IMR-90 (cell line): ENCODE measurements at regions not wholly inside any gene's neighbourhood (a gene's known extent, or its start where the extent isn't known, plus 50 kb on each side); places are given as distances from the start of the nearest gene placed in this dataset.

Source experiments
- ATAC-seq: fragments of 200-7000 bp; cut with Tn5 transposase; 2 replicates; pipeline ENCODE4 v1.9.1; 2020; ENCODE audit warnings: low read depth, mild to moderate bottlenecking, moderate library complexity
- BruUV-seq: library from RNA; stranded (reverse); fragments of 400-500 nt; replicated peaks from 2 replicates; lab custom pipeline; 2021; lab: Mats Ljungman, UMichigan
- CTCF ChIA-PET: fragments of 300-600 bp; formaldehyde crosslinking; extraction: SDS; loops from one replicate; lab custom pipeline; 2021; ENCODE audit warnings: antibody characterized with exemption; lab: Yijun Ruan, JAX
- POLR2A ChIA-PET: fragments of 300-600 bp; sonication (Branson Sonifier 250); formaldehyde crosslinking; loops from one replicate; lab custom pipeline; 2022; ENCODE audit warnings: antibody characterized with exemption; ENCODE audit not compliant: unreplicated experiment; lab: Charles Lee
- DNase-seq: peaks from one replicate; pipeline ENCODE4 v3.0.0; 2013
- H2AFZ ChIP-seq: replicated peaks from 2 replicates; pipeline ENCODE3; 2013; ENCODE audit warnings: low read length, mild to moderate bottlenecking; ENCODE audit not compliant: poor library complexity
- H2AK5ac ChIP-seq: 2 replicates; pipeline ENCODE4 v1.6.1; 2013; ENCODE audit warnings: low read depth, low read length, inconsistent platforms
- H2AK9ac ChIP-seq: replicated peaks from 2 replicates; pipeline ENCODE3; 2013; ENCODE audit warnings: mild to moderate bottlenecking, low read depth, low read length, moderate library complexity; ENCODE audit not compliant: poor library complexity
- H2BK120ac ChIP-seq: 2 replicates; pipeline ENCODE4 v1.6.1; 2013; ENCODE audit warnings: low read depth, low read length, inconsistent platforms
- H2BK15ac ChIP-seq: 3 replicates; pipeline ENCODE4 v1.6.1; 2013; ENCODE audit warnings: low read depth, low read length, inconsistent platforms
- H2BK20ac ChIP-seq: 2 replicates; pipeline ENCODE4 v1.6.1; 2013; ENCODE audit warnings: low read depth, mild to moderate bottlenecking, inconsistent platforms, low read length, moderate library complexity
- H2BK5ac ChIP-seq: 2 replicates; pipeline ENCODE4 v1.6.1; 2013; ENCODE audit warnings: mild to moderate bottlenecking, low read depth, low read length, inconsistent platforms; ENCODE audit not compliant: poor library complexity, severe bottlenecking
- H3K14ac ChIP-seq: replicated peaks from 2 replicates; pipeline ENCODE4 v1.6.1; 2013; ENCODE audit warnings: low read depth, low read length, inconsistent platforms
- H3K18ac ChIP-seq: 2 replicates; pipeline ENCODE4 v1.6.1; 2013; ENCODE audit warnings: low read depth, low read length, control low read depth
- H3K23ac ChIP-seq: 2 replicates; pipeline ENCODE4 v1.6.1; 2013; ENCODE audit warnings: low read depth, low read length, inconsistent platforms
- H3K27ac ChIP-seq: 2 replicates; pipeline ENCODE4 v1.5.1; 2013; ENCODE audit warnings: mild to moderate bottlenecking, control low read depth, low read length; ENCODE audit not compliant: insufficient read depth
- H3K27me3 ChIP-seq: 2 replicates; pipeline ENCODE4 v1.6.1; 2013; ENCODE audit warnings: low read length; ENCODE audit not compliant: control insufficient read depth, insufficient read depth
- H3K36me3 ChIP-seq: 2 replicates; pipeline ENCODE4 v1.6.1; 2013; ENCODE audit warnings: low read length, mixed read lengths; ENCODE audit not compliant: control insufficient read depth, insufficient read depth
- H3K4ac ChIP-seq: 2 replicates; pipeline ENCODE4 v1.6.1; 2013; ENCODE audit warnings: low read depth, low read length, inconsistent platforms
- H3K4me1 ChIP-seq: 2 replicates; pipeline ENCODE4 v1.6.1; 2013; ENCODE audit warnings: low read length, mixed read lengths; ENCODE audit not compliant: control insufficient read depth, insufficient read depth
- H3K4me2 ChIP-seq: 2 replicates; pipeline ENCODE4 v1.6.1; 2013; ENCODE audit warnings: low read depth, mild to moderate bottlenecking, control low read depth, low read length, moderate library complexity
- H3K4me3 ChIP-seq: 2 replicates; pipeline ENCODE4 v1.5.1; 2013; ENCODE audit warnings: low read depth, mild to moderate bottlenecking, control low read depth, low read length, moderate library complexity; ENCODE audit not compliant: insufficient read depth
- H3K56ac ChIP-seq: 2 replicates; pipeline ENCODE4 v1.6.1; 2013; ENCODE audit warnings: low read length, inconsistent platforms; ENCODE audit not compliant: insufficient read depth; ENCODE audit errors: extremely low read depth
- H3K79me1 ChIP-seq, 2 experiments: 2 replicates each; pipeline ENCODE4 v1.6.1; 2013; ENCODE audit warnings: low read length in 2 of 2, inconsistent platforms in 1 of 2, low read depth in 1 of 2
- H3K9ac ChIP-seq: 2 replicates; pipeline ENCODE4 v1.6.1; 2013; ENCODE audit warnings: low read depth, low read length, control low read depth
- H3K9me1 ChIP-seq: 2 replicates; pipeline ENCODE4 v1.6.1; 2013; ENCODE audit warnings: low read length, inconsistent platforms; ENCODE audit not compliant: insufficient read depth
- H3K9me3 ChIP-seq: 2 replicates; pipeline ENCODE4 v1.6.1; 2013; ENCODE audit warnings: low read length; ENCODE audit not compliant: control insufficient read depth, insufficient read depth
- H4K20me1 ChIP-seq: 2 replicates; pipeline ENCODE4 v1.6.1; 2013; ENCODE audit warnings: low read length, inconsistent platforms; ENCODE audit not compliant: insufficient read depth
- H4K5ac ChIP-seq: 2 replicates; pipeline ENCODE4 v1.6.1; 2013; ENCODE audit warnings: mild to moderate bottlenecking, low read depth, low read length, control low read depth
- H4K8ac ChIP-seq, 2 experiments: 2 replicates each; pipeline ENCODE4 v1.6.1; 2013; ENCODE audit warnings: low read depth in 2 of 2, low read length in 2 of 2, control low read depth in 1 of 2, inconsistent platforms in 1 of 2
- H4K91ac ChIP-seq: 2 replicates; pipeline ENCODE4 v1.6.1; 2013; ENCODE audit warnings: low read depth, low read length, inconsistent platforms; ENCODE audit not compliant: insufficient read depth
- BHLHE40 ChIP-seq: fragments of 150-350 bp; IDR thresholded peaks from 2 replicates; pipeline ENCODE4 v1.6.1; 2016; ENCODE audit warnings: mild to moderate bottlenecking, low read depth, low read length
- CEBPB ChIP-seq: IDR thresholded peaks from 2 replicates; pipeline ENCODE4 v1.6.1; 2012; ENCODE audit warnings: low read depth, low read length, improper control_type of control experiment
- CTCF ChIP-seq: conservative IDR thresholded peaks from 2 replicates; pipeline ENCODE4 v1.5.1; 2012; ENCODE audit warnings: mild to moderate bottlenecking, low read depth, low read length, improper control_type of control experiment
- ELK1 ChIP-seq: fragments of 150-350 bp; IDR thresholded peaks from 2 replicates; pipeline ENCODE4 v1.6.1; 2016; ENCODE audit warnings: low read depth, mild to moderate bottlenecking, low read length, moderate library complexity, borderline replicate concordance
- MAZ ChIP-seq: IDR thresholded peaks from 2 replicates; pipeline ENCODE4 v1.6.1; 2012; ENCODE audit warnings: low read depth, mild to moderate bottlenecking, low read length, improper control_type of control experiment, moderate library complexity, borderline replicate concordance
- POLR2A ChIP-seq: IDR thresholded peaks from 2 replicates; pipeline ENCODE4 v1.6.1; 2012; ENCODE audit warnings: mild to moderate bottlenecking, low read depth, low read length
- RAD21 ChIP-seq: IDR thresholded peaks from 2 replicates; pipeline ENCODE4 v1.6.1; 2012; ENCODE audit warnings: low read length, improper control_type of control experiment
- RCOR1 ChIP-seq: IDR thresholded peaks from 2 replicates; pipeline ENCODE4 v1.6.1; 2012; ENCODE audit warnings: mild to moderate bottlenecking, low read length, improper control_type of control experiment; ENCODE audit not compliant: insufficient replicate concordance
- RFX5 ChIP-seq: IDR thresholded peaks from 2 replicates; pipeline ENCODE4 v1.8.0; 2012; ENCODE audit warnings: low read depth, mild to moderate bottlenecking, low read length, moderate library complexity
- SMC3 ChIP-seq: fragments of 150-350 bp; IDR thresholded peaks from 2 replicates; pipeline ENCODE4 v1.6.1; 2016; ENCODE audit warnings: low read depth, mild to moderate bottlenecking, antibody characterized with exemption, low read length, moderate library complexity
- WGBS, 2 experiments: methylation state at CpG; one replicate each; pipeline versions ENCODE4 v1.1.5 to v1.1.7; 2013; ENCODE audit warnings: missing lambda C conversion rate in 2 of 2; ENCODE audit not compliant: insufficient read length in 1 of 2; ENCODE audit errors: extremely low coverage in 2 of 2; 5-methylcytosine and 5-hydroxymethylcytosine counted together
- dilution Hi-C: fragments of 300-500 bp; cut with HindIII; formaldehyde crosslinking; loops from one replicate; pipeline ENCODE4 v1.14.3; 2018; ENCODE audit warnings: low sequenced_read_pairs; ENCODE audit not compliant: unreplicated experiment
- in situ Hi-C: fragments of 300-500 bp; cut with MboI; formaldehyde crosslinking; loops from 3 replicates; pipeline ENCODE4 v1.14.3; 2019; ENCODE audit warnings: low sequenced_read_pairs, inconsistent platforms, mixed read lengths
- intact Hi-C: fragments of 100-400 bp; cut with micrococcal nuclease; formaldehyde crosslinking; loops from 2 replicates; pipeline ENCODE4 v1.10.0; 2022

- H2AFZ ChIP-seq = no peak overlapping the region
- H2BK5ac ChIP-seq = no peak overlapping the region
- no peaks in the 10 kb centered on the region for H3K4me1 ChIP-seq
- H2BK15ac ChIP-seq = no peak overlapping the region
- no peaks in the 10 kb centered on the region for H4K20me1 ChIP-seq
- ATAC-seq (no peak), DNase-seq (no peak)
- no peaks in the 10 kb centered on the region for H3K79me1 ChIP-seq
- no peak overlapping the region for H3K23ac ChIP-seq
- H4K8ac ChIP-seq = no peak overlapping the region
- H3K27me3 ChIP-seq = peaks cover 1% of the 10 kb centered on the region; the same call in 1 of the 2 replicates
- no peak overlapping the region for H2AK9ac ChIP-seq
- no peaks in the 10 kb centered on the region for H3K9me3 ChIP-seq
- H2BK120ac ChIP-seq = no peak overlapping the region
- no peaks in the 10 kb centered on the region for H3K9me1 ChIP-seq
- BruUV-seq = no TSS peak
- no peak overlapping the region for H3K56ac ChIP-seq
- no peak overlapping the region for H3K9ac ChIP-seq
- no peak overlapping the region for H2BK20ac ChIP-seq
- no peak overlapping the region for H3K4me3 ChIP-seq
- no peak overlapping the region for H3K18ac ChIP-seq
- dilution Hi-C loops = no loop called here
- POLR2A ChIA-PET = interaction anchor here (0.6 kb wide), 1 partner anchor 10 kb away, joined by 5 read pairs; no protein-coding TSS in a partner anchor
- H4K5ac ChIP-seq = no peak overlapping the region
- no peaks in the 10 kb centered on the region for H3K36me3 ChIP-seq
- no peak overlapping the region for H3K14ac ChIP-seq
- 20% methylated on average over 1 of the region's 7 CpGs; no CpG with 5 or more reads in 1 of the 2 experiments for WGBS, 2 experiments
- no peak overlapping the region for H2AK5ac ChIP-seq
- CTCF ChIA-PET = interaction anchor here (0.6 kb wide), 1 partner anchor 892 kb away, joined by 4 read pairs; no protein-coding TSS in a partner anchor
- in situ Hi-C loops = no loop called here
- no peak overlapping the region for H3K4ac ChIP-seq
- H4K91ac ChIP-seq = no peak overlapping the region
- intact Hi-C loops = no loop called here
- TF ChIP-seq ELK1 (no peak), POLR2A (no peak), RFX5 (no peak), SMC3 (no peak), RCOR1 (no peak), MAZ (no peak), CTCF (no peak), RAD21 (no peak), CEBPB (no peak), BHLHE40 (no peak)
- no peak overlapping the region for H3K4me2 ChIP-seq
- H3K27ac ChIP-seq = no peak overlapping the region
These were observed 577.0 kb upstream of the TBX3 start for GRCh38 chr12:115260762-115261675.
